Naive thymus-derived CD8-positive, alpha-beta T cell (primary cell): ENCODE measurements at regions not wholly inside any gene's neighbourhood (a gene's known extent, or its start where the extent isn't known, plus 50 kb on each side); places are given as distances from the start of the nearest gene placed in this dataset.
"Not testable (repeated sequence)": the region's sequence is repeated elsewhere in the genome, so short reads cannot be mapped to it uniquely, and the experiment has no call there.

Source experiments
- ATAC-seq, 2 donors: fragments of 150-1000 bp; cut with Tn5 transposase in 1 of 2; sonication (Bioruptor Pico), chemical (Tn5 transposase) in 1 of 2; 1 replicate in 1 of 2; 2 replicates in 1 of 2; pipeline ENCODE4 v1.10.0; 2021; ENCODE audit warnings: mild to moderate bottlenecking in 2 of 2, moderate library complexity in 2 of 2
- POLR2A ChIA-PET: fragments of 350-600 bp; sonication (Branson Sonifier 250); formaldehyde crosslinking; loops from one replicate; lab custom pipeline; 2021; ENCODE audit warnings: antibody characterized with exemption; lab: Charles Lee
- DNase-seq, 10 donors: peaks; one replicate each; pipeline versions ENCODE4 v3.0.0 to v3.0.0-alpha.2; 2020 to 2022
- H3K27ac Mint-ChIP-seq, 10 donors: one replicate each; pipeline ENCODE4 v1.8.0; 2020 to 2022; ENCODE audit warnings: mild to moderate bottlenecking in 10 of 10, mixed read lengths in 10 of 10, moderate library complexity in 4 of 10, inconsistent platforms in 1 of 10
- H3K27me3 Mint-ChIP-seq, 5 donors: one replicate each; pipeline ENCODE4 v1.8.0; 2021 to 2022; ENCODE audit warnings: mixed read lengths in 5 of 5
- H3K36me3 Mint-ChIP-seq, 3 donors: one replicate each; pipeline ENCODE4 v1.8.0; 2020 to 2022; ENCODE audit warnings: mixed read lengths in 3 of 3, mild to moderate bottlenecking in 2 of 3, inconsistent platforms in 1 of 3
- H3K4me1 Mint-ChIP-seq, 4 donors: one replicate each; pipeline ENCODE4 v1.8.0; 2021 to 2022; ENCODE audit warnings: mixed read lengths in 4 of 4
- H3K4me3 Mint-ChIP-seq, 10 donors: one replicate each; pipeline ENCODE4 v1.8.0; 2020 to 2022; ENCODE audit warnings: mild to moderate bottlenecking in 10 of 10, mixed read lengths in 10 of 10, moderate library complexity in 6 of 10, inconsistent platforms in 1 of 10
- H3K9me3 Mint-ChIP-seq, 9 donors: one replicate each; pipeline ENCODE4 v1.8.0; 2020 to 2022; ENCODE audit warnings: mixed read lengths in 9 of 9, mild to moderate bottlenecking in 3 of 9, inconsistent platforms in 1 of 9, moderate library complexity in 1 of 9

GRCh38 chr9:38329968-38330367 lies 62.5 kb upstream of the ALDH1B1 start:
- Mint-ChIP-seq H3K27me3 (peaks cover 0 to 8% (median 2%) of the 10 kb centered on the region in 5 donors), H3K4me3 (no peak overlapping the region), H3K36me3 (no peaks in the 10 kb centered on the region), H3K4me1 (no peaks in the 10 kb centered on the region), H3K27ac (no peak overlapping the region), H3K9me3 (peaks cover 0 to 6% (median 0%) of the 10 kb centered on the region in 9 donors)
- ATAC-seq (no peak), DNase-seq (no peak)
- POLR2A ChIA-PET, result no interaction called here

- Mint-ChIP-seq H3K9me3 (peaks cover 0 to 8% (median under 1%) of the 10 kb centered on the region in 9 donors), H3K27ac (no peak overlapping the region), H3K4me1 (no peaks in the 10 kb centered on the region), H3K4me3 (no peak overlapping the region), H3K27me3 (peaks cover 0 to 8% (median 2%) of the 10 kb centered on the region in 5 donors), H3K36me3 (no peaks in the 10 kb centered on the region)
- ATAC-seq (no peak), DNase-seq (no peak)
- POLR2A ChIA-PET, result no interaction called here
These were observed 63.7 kb upstream of the ALDH1B1 start for GRCh38 chr9:38328765-38329164.

- no peak for ATAC-seq
- H3K9me3 Mint-ChIP-seq, result peaks cover 0 to 11% (median 2%) of the 10 kb centered on the region in 9 donors
- peaks cover 0 to 11% (median 5%) of the 10 kb centered on the region in 5 donors for H3K27me3 Mint-ChIP-seq
- no peak overlapping the region for H3K4me3 Mint-ChIP-seq
- no peak for DNase-seq
- no peaks in the 10 kb centered on the region for H3K4me1 Mint-ChIP-seq
- no peak overlapping the region for H3K27ac Mint-ChIP-seq
- POLR2A ChIA-PET, result no interaction called here
- H3K36me3 Mint-ChIP-seq, result peaks cover 0 to 6% (median 0%) of the 10 kb centered on the region in 3 donors
These were observed 66.4 kb upstream of the ALDH1B1 start for GRCh38 chr9:38326122-38326521.

- H3K9me3 Mint-ChIP-seq, result peaks cover 0 to 11% (median 2%) of the 10 kb centered on the region in 9 donors
- H3K4me1 Mint-ChIP-seq, H3K36me3 Mint-ChIP-seq, DNase-seq, H3K27ac Mint-ChIP-seq, ATAC-seq, POLR2A ChIA-PET, H3K4me3 Mint-ChIP-seq: not testable (repeated sequence)
- H3K27me3 Mint-ChIP-seq, result peaks cover 0 to 11% (median 5%) of the 10 kb centered on the region in 5 donors
These were observed 68.3 kb upstream of the ALDH1B1 start for GRCh38 chr9:38324213-38324612.

GRCh38 chr9:38322937-38323336 lies 69.6 kb upstream of the ALDH1B1 start:
- peaks cover 0 to 11% (median 2%) of the 10 kb centered on the region in 9 donors for H3K9me3 Mint-ChIP-seq
- POLR2A ChIA-PET, result no interaction called here
- H3K27ac Mint-ChIP-seq, result no peak overlapping the region
- H3K4me1 Mint-ChIP-seq, result no peaks in the 10 kb centered on the region
- no peak for ATAC-seq
- H3K4me3 Mint-ChIP-seq, result no peak overlapping the region
- peaks cover 0 to 11% (median 5%) of the 10 kb centered on the region in 5 donors for H3K27me3 Mint-ChIP-seq
- peaks cover 0 to 6% (median 0%) of the 10 kb centered on the region in 3 donors for H3K36me3 Mint-ChIP-seq
- DNase-seq, result no peak

- no peak overlapping the region for H3K4me3 Mint-ChIP-seq
- no peak for DNase-seq
- no peak overlapping the region for H3K27ac Mint-ChIP-seq
- POLR2A ChIA-PET, result no interaction called here
- peaks cover 0 to 10% (median 2%) of the 10 kb centered on the region in 9 donors for H3K9me3 Mint-ChIP-seq
- H3K4me1 Mint-ChIP-seq, result no peaks in the 10 kb centered on the region
- peaks cover 0 to 6% (median 0%) of the 10 kb centered on the region in 3 donors for H3K36me3 Mint-ChIP-seq
- no peak for ATAC-seq
- peaks cover 2 to 17% (median 8%) of the 10 kb centered on the region in 5 donors for H3K27me3 Mint-ChIP-seq
These were observed 72.9 kb upstream of the ALDH1B1 start for GRCh38 chr9:38319496-38320173.

- no peak overlapping the region for H3K4me3 Mint-ChIP-seq
- no peak overlapping the region for H3K27ac Mint-ChIP-seq
- no peak for DNase-seq
These were observed 73.6 kb upstream of the ALDH1B1 start for GRCh38 chr9:38318759-38319495.

GRCh38 chr9:38316166-38316780 lies 76.2 kb upstream of the ALDH1B1 start:
- H3K4me1 Mint-ChIP-seq, result no peaks in the 10 kb centered on the region
- H3K27me3 Mint-ChIP-seq, result peaks cover 8 to 48% (median 18%) of the 10 kb centered on the region in 5 donors
- no peaks in the 10 kb centered on the region for H3K36me3 Mint-ChIP-seq
- H3K9me3 Mint-ChIP-seq, result no peaks in the 10 kb centered on the region
- H3K27ac Mint-ChIP-seq, result peak overlapping the region in 1 of 10 donors; percentile 70
- ATAC-seq (no peak), DNase-seq (no peak)
- no peak overlapping the region for H3K4me3 Mint-ChIP-seq
- POLR2A ChIA-PET, result no interaction called here

More at GRCh38 chr9:38318759-38319495, 73.6 kb upstream of the ALDH1B1 start:
- H3K4me1 Mint-ChIP-seq, result no peaks in the 10 kb centered on the region
- POLR2A ChIA-PET, result no interaction called here
- peaks cover 0 to 6% (median 0%) of the 10 kb centered on the region in 3 donors for H3K36me3 Mint-ChIP-seq
- peaks cover 0 to 10% (median 2%) of the 10 kb centered on the region in 9 donors for H3K9me3 Mint-ChIP-seq
- H3K27me3 Mint-ChIP-seq, result peaks cover 3 to 21% (median 10%) of the 10 kb centered on the region in 5 donors
- ATAC-seq, result no peak

- Mint-ChIP-seq H3K36me3 (no peaks in the 10 kb centered on the region), H3K27me3 (peaks cover 8 to 58% (median 18%) of the 10 kb centered on the region in 5 donors), H3K9me3 (no peaks in the 10 kb centered on the region), H3K4me1 (no peaks in the 10 kb centered on the region), H3K27ac (no peak overlapping the region), H3K4me3 (no peak overlapping the region)
- DNase-seq, result no peak
- ATAC-seq, result no peak
- POLR2A ChIA-PET, result no interaction called here
These were observed 77.4 kb upstream of the ALDH1B1 start for GRCh38 chr9:38315085-38315595.

GRCh38 chr9:38313421-38313820 lies 79.1 kb upstream of the ALDH1B1 start:
- no peak overlapping the region for H3K4me3 Mint-ChIP-seq
- no peak overlapping the region for H3K27ac Mint-ChIP-seq
- no peaks in the 10 kb centered on the region for H3K9me3 Mint-ChIP-seq
- H3K27me3 Mint-ChIP-seq, result peaks cover 7 to 75% (median 18%) of the 10 kb centered on the region in 5 donors
- H3K4me1 Mint-ChIP-seq, result no peaks in the 10 kb centered on the region
- POLR2A ChIA-PET, result no interaction called here
- ATAC-seq (no peak), DNase-seq (no peak)
- H3K36me3 Mint-ChIP-seq, result no peaks in the 10 kb centered on the region

GRCh38 chr9:38312406-38312805 lies 80.1 kb upstream of the ALDH1B1 start:
- DNase-seq (no peak), ATAC-seq (no peak)
- no peaks in the 10 kb centered on the region for H3K9me3 Mint-ChIP-seq
- POLR2A ChIA-PET, result no interaction called here
- H3K4me3 Mint-ChIP-seq, result no peak overlapping the region
- no peaks in the 10 kb centered on the region for H3K36me3 Mint-ChIP-seq
- H3K4me1 Mint-ChIP-seq, result no peaks in the 10 kb centered on the region
- no peak overlapping the region for H3K27ac Mint-ChIP-seq
- peaks cover 6 to 75% (median 18%) of the 10 kb centered on the region in 5 donors for H3K27me3 Mint-ChIP-seq

GRCh38 chr9:38311382-38312270 lies 80.9 kb upstream of the ALDH1B1 start:
- POLR2A ChIA-PET, result no interaction called here
- Mint-ChIP-seq H3K27ac (no peak overlapping the region), H3K36me3 (no peaks in the 10 kb centered on the region), H3K4me1 (no peaks in the 10 kb centered on the region), H3K4me3 (no peak overlapping the region), H3K9me3 (no peaks in the 10 kb centered on the region), H3K27me3 (peaks cover 6 to 75% (median 18%) of the 10 kb centered on the region in 5 donors)
- DNase-seq (no peak), ATAC-seq (no peak)
